ENCODE measurements at regions not wholly inside any gene's neighbourhood (a gene's known extent, or its start where the extent isn't known, plus 50 kb on each side); places are given as distances from the start of the nearest gene placed in this dataset.

GRCh38 chr1:84090447-84091245, 53.4 kb upstream of the PRKACB start:
- DNase-seq (ENCODE audit: low read depth), result no peak
- no peak for TF ChIP-seq CTCF (IDR thresholded peaks at IDR 0.05; ENCODE audit: control insufficient read depth, insufficient read depth, low read depth, low read length, missing control alignments)
- H3K4me3 ChIP-seq (ENCODE audit: control insufficient read depth, low read depth, low read length), result no peak overlapping the region

DNA sequence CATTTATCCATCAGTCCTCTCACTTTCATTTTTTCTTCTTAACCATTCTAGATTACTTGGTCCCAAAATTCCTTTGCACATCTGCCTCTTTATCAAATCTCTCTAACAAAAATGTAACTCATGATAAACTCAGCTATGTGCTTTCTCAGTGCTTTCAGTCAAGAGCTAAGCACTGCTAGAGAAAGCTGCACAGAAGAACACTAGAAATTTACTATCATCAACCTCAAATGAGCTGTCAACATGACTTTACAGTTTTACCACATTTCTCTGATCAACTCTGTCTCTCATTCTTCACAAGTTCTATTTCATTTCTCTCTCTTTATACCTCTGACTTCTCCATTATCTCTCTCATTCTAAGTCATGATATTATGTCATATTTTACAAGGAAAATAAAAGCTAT, 54.2 kb upstream of the PRKACB start:
- no peak for TF ChIP-seq CTCF (IDR thresholded peaks at IDR 0.05; ENCODE audit: control insufficient read depth, insufficient read depth, low read depth, low read length, missing control alignments)
- no peak for DNase-seq (ENCODE audit: low read depth)
- H3K4me3 ChIP-seq (ENCODE audit: control insufficient read depth, low read depth, low read length), result no peak overlapping the region

GRCh38 chr1:84089465-84089864, 54.6 kb upstream of the PRKACB start:
- no peak overlapping the region for H3K4me3 ChIP-seq (ENCODE audit: control insufficient read depth, low read depth, low read length)
- no peak for TF ChIP-seq CTCF (IDR thresholded peaks at IDR 0.05; ENCODE audit: control insufficient read depth, insufficient read depth, low read depth, low read length, missing control alignments)
- DNase-seq (ENCODE audit: low read depth), result no peak

- no peak for TF ChIP-seq CTCF (IDR thresholded peaks at IDR 0.05; ENCODE audit: control insufficient read depth, insufficient read depth, low read depth, low read length, missing control alignments)
- DNase-seq (ENCODE audit: low read depth), result no peak
- H3K4me3 ChIP-seq (ENCODE audit: control insufficient read depth, low read depth, low read length), result no peak overlapping the region
Observed at GRCh38 chr1:84086616-84087015, 57.5 kb upstream of the PRKACB start.

- no peak for DNase-seq (ENCODE audit: low read depth)
- no peak for TF ChIP-seq CTCF (IDR thresholded peaks at IDR 0.05; ENCODE audit: control insufficient read depth, insufficient read depth, low read depth, low read length, missing control alignments)
- no peak overlapping the region for H3K4me3 ChIP-seq (ENCODE audit: control insufficient read depth, low read depth, low read length)
Observed at GRCh38 chr1:84086189-84086588, 57.9 kb upstream of the PRKACB start.

DNA sequence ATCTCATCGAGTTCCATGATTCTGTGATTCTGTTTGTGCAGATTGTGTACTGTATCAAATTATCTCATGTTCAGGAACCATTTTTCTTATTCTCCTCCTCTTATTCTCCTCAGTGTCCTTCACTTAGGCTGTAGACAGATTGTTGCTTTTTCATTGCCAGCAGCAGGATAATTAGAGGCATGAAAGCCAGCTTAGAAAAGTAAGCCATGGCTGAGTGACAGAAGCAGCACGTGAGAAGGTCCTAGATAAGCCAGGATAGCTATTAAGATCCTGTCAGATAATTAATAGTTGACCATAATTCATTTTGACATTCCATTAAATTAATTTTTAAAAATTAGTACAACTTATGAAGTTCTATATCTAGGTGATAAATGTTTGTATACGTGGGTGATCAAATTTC, 60.8 kb upstream of the PRKACB start:
- DNase-seq (ENCODE audit: low read depth), result no peak
- TF ChIP-seq CTCF (IDR thresholded peaks at IDR 0.05; ENCODE audit: control insufficient read depth, insufficient read depth, low read depth, low read length, missing control alignments), result no peak
- no peak overlapping the region for H3K4me3 ChIP-seq (ENCODE audit: control insufficient read depth, low read depth, low read length)

Data from AG09309 (cell line).